H4 (cell line): ENCODE measurements at regions not wholly inside any gene's neighbourhood (a gene's known extent, or its start where the extent isn't known, plus 50 kb on each side); places are given as distances from the start of the nearest gene placed in this dataset.
"Not testable (repeated sequence)": the region's sequence is repeated elsewhere in the genome, so short reads cannot be mapped to it uniquely, and the experiment has no call there.

Source experiments
- DNase-seq: peaks from one replicate; pipeline ENCODE4 v3.0.0-alpha.2; 2015; ENCODE audit warnings: low spot score

DNA sequence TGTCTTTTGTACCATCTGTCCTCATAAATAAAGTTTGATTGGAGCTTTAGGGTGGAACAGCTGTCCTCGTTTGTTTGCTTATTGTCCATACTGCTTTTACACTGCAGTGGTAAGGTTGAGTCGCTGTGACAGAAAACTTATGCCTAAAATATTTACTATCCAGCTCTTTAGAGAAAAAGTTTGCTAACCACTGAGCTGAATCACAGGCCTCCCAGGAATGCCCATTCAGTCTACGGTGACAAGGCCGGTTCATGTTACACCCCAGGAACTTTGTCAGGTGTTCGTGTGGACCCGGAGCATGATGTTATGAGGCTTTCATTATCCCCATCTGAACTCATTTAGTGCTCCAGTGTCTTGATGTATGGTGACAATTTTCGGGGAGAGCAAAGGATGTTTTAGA is 401.1 kb downstream of the SAMD5 start:
- peak; percentile 3 for DNase-seq

DNA sequence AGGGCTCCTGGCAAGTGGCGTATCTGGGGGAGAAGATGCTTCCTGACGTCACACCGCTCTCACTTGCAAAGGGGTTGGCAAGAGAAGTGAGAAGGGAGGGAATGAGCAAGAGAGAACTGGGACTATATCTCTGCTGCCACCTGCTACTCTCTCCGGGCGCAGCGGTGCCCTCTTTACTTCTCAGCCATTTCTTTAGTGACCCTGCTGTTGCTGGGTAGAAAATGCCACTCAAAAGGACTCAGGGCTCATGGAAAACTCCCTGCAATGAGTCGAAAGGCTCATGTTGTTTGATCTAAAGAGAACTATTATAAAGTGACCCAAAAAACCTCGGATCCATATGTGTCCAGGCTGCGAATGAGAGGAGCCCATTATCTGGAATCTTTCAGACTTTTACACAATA is 401.8 kb downstream of the SAMD5 start:
- DNase-seq = no peak

DNA sequence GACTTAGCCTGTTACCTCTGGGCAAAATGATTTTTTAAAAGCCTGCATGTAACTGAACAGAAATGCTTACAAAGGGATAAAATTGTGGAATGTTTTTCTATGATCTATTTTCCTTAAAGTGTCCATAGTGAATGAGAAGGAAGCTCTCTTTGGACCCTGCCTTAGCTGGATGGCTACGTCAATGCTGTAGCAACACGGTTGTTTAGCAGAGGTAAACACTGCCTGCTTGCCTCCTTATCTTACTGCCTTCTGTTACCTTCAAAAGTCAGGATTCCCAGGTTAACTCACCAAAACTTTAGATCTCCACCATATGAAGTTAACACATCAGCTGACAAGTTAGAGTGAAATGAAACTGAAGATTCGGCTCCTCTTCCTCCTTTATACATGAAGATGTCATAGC is 402.6 kb downstream of the SAMD5 start:
- no peak for DNase-seq

- no peak for DNase-seq
These were observed 403.2 kb downstream of the SAMD5 start for GRCh38 chr6:147911686-147912085.

DNA sequence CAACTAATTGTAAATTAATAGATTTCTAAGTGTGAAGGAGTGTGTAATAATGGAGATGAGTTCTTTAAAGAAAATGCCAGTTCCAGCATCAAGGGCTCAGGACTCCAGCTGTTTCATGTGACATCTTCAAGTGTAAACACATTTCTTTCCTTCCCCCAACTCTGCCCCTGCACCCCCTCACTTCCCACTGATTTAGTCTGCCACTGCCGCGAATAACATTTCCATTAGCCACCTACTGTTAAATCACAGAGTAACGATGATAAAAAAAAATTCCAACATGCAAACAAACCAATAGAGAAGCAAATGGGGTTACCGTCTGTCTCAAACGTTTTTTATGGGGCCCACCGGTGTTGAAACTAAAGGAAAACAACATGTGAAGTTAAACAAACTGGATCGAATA is 414.3 kb downstream of the SAMD5 start:
- DNase-seq = no peak

DNA sequence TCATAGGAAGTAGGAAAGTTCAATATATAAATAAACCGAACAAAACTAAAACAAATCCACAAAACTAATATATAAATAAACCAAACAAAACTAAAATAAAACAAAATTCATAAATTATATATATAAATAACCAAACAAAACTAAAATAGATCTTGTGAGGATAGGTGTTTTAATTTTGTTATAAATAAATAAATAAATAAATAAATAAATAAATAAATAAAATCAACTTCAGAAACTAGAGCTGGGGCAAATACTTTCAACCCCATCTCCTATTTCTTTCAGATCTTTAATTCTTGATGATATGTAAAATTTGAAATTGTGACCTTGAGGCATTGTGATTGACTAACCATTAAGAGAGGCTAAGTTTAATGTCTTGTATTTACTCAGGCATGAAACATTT is 416.1 kb downstream of the SAMD5 start:
- no peak for DNase-seq

DNA sequence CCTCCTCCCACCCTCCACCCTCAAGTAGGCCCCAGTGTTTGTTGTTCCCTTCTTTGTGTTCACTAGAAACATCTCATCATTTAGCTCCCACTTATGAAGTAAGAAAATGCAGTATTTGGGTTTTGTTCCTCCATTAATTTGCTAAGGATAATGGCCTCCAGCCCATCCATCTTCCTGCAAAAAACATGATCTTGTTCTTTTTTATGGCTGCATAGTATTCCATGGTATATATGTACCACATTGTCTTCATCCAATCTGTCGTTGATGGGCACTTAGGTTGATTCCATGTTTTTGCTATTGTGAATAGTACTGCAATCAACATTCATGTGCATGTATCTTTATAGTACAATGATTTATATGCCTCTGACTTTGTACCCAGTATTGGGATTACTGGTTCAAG is 416.8 kb upstream of the SASH1 start:
- no peak for DNase-seq

- no peak for DNase-seq
These were observed 411.9 kb upstream of the SASH1 start for GRCh38 chr6:147930745-147931144.

DNA sequence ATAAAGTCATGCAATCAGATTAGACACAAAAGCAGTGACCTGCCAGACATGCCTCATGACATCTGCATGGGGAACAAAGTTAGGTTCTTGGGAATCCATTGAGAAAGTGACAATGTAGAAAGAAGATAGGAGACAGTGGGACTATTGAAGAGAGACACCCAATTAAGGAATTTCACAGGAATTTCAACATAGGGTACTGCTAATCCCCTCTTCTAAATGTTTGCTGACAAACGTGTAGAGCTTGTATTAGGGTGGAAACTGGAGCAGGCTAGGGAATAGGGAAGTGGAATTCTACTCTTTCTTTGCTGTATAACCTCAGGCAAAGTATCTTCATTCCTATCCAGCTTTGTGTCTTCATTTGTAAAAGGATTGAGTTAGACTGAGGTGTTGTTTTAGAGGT is 409.4 kb upstream of the SASH1 start:
- DNase-seq = no peak

DNA sequence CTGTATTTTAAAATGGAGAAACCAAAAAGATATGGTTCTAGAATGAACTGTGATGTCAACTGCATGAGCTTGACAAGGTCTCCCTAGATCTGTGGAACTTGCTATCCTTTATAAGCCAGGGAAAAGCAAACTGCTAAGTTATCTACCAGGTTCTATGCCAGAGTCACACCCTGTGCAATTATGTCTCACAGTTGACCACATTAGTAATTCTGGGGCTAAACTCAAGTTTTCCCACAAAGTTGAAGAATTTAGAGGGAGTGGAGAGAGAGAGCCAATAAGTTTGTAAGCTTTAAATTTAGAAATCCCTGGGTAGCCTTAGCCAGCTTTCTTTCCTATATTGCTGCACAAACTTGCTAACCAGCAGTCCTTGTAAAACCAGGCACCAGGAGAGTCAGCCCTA is 407.0 kb upstream of the SASH1 start:
- no peak for DNase-seq

- DNase-seq = no peak
These were observed 405.8 kb upstream of the SASH1 start for GRCh38 chr6:147936703-147937470.

GRCh38 chr6:147941143-147941542 is 401.5 kb upstream of the SASH1 start:
- DNase-seq = peak; percentile 78

- no peak for DNase-seq
These were observed 400.3 kb upstream of the SASH1 start for GRCh38 chr6:147942363-147942762.

DNA sequence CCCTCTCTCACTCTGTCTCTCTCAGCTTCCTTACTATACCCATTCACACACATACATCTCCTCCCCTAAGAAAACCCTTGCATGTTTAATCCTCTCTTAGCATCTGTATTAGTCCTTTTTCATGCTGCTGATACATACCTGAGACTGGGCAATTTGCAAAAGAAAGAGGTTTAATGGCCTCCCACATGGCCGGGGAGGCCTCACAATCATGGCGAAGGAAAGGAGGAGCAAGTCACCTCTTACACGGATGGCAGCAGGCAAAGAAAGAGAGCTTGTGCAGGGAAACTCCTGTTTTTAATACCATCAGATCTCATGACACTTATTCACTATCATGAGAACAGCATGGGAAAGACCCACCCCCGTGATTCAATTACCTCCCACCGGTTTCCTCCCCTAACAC is 398.5 kb upstream of the SASH1 start:
- no peak for DNase-seq

DNA sequence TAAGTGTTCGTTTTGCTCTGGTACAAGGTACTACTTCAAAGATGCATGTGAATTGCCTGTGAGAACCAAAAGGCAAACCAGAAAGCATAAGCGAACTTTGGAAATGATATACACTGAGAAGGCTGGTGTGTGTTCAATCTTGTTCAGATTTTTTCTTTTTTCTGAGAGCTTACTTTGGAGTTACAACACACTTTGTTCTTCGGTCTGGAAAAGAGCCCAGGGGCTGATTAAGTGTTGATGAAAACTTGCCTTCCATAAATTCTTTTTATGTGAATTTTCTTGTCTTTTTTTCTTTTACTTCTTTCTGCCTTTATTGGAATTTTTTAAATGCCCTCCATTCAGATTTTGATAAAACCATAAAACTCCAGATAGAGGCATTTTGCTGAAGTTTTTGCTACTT is 395.1 kb upstream of the SASH1 start:
- no peak for DNase-seq

- peak; percentile 6 for DNase-seq
These were observed 392.5 kb upstream of the SASH1 start for GRCh38 chr6:147949981-147950622.

GRCh38 chr6:147950623-147950987 is 392.0 kb upstream of the SASH1 start:
- DNase-seq = no peak

- DNase-seq = no peak
These were observed 390.9 kb upstream of the SASH1 start for GRCh38 chr6:147951726-147952125.

GRCh38 chr6:147954938-147955337 is 387.7 kb upstream of the SASH1 start:
- DNase-seq = no peak

- DNase-seq = no peak
These were observed 384.0 kb upstream of the SASH1 start for GRCh38 chr6:147958683-147959082.

- no peak for DNase-seq
These were observed 381.0 kb upstream of the SASH1 start for GRCh38 chr6:147961481-147962141.

GRCh38 chr6:147965448-147965847 is 377.2 kb upstream of the SASH1 start:
- DNase-seq = not testable (repeated sequence)

DNA sequence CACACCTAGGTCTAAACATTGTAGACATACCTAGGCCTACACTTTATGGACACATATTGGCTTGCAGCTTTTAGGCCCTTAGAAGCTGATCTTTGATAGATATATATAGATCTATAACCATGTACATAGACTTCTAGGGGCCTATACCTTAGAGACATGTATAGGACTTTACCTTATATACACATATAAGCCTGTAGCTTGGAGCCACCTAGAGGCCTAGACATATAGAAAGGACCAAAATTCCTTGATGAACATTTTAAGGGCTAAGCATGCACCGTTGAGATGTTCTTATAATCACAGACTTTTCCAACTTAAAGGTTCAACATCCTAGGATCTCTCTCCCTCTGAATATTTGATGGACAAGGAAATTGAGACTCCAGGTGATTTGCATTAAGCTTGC is 371.7 kb upstream of the SASH1 start:
- no peak for DNase-seq
